Dendritic cell treated with granulocyte-macrophage colony-stimulating factor and Interleukin-4, amounts not matched to agents 40 ng/mL and 50 ng/mL, for 4 days (primary cell): ENCODE measurements at regions not wholly inside any gene's neighbourhood (a gene's known extent, or its start where the extent isn't known, plus 50 kb on each side); places are given as distances from the start of the nearest gene placed in this dataset.
"Not testable (repeated sequence)": the region's sequence is repeated elsewhere in the genome, so short reads cannot be mapped to it uniquely, and the experiment has no call there.

Experiments used
- H3K27ac Mint-ChIP-seq: one replicate; pipeline ENCODE4 v1.8.0; 2022; ENCODE audit warnings: mild to moderate bottlenecking, mixed read lengths
- H3K27me3 Mint-ChIP-seq: one replicate; pipeline ENCODE4 v1.8.0; 2022; ENCODE audit warnings: mild to moderate bottlenecking, mixed read lengths
- H3K36me3 Mint-ChIP-seq: one replicate; pipeline ENCODE4 v1.8.0; 2022; ENCODE audit warnings: low read depth, mixed read lengths
- H3K4me1 Mint-ChIP-seq: one replicate; pipeline ENCODE4 v1.8.0; 2022; ENCODE audit warnings: low read depth, mixed read lengths
- H3K4me3 Mint-ChIP-seq: one replicate; pipeline ENCODE4 v1.8.0; 2022; ENCODE audit warnings: mild to moderate bottlenecking, moderate library complexity, mixed read lengths
- H3K9me3 Mint-ChIP-seq: one replicate; pipeline ENCODE4 v1.8.0; 2022; ENCODE audit warnings: mixed read lengths
- intact Hi-C: fragments of 100-400 bp; cut with micrococcal nuclease; formaldehyde crosslinking; loops from one replicate; pipeline ENCODE4 v1.15.0; 2022

- intact Hi-C loops: no loop called here
- Mint-ChIP-seq H3K9me3 (no peaks in the 10 kb centered on the region), H3K27ac (no peak overlapping the region), H3K27me3 (no peaks in the 10 kb centered on the region), H3K4me1 (no peaks in the 10 kb centered on the region), H3K36me3 (no peaks in the 10 kb centered on the region), H3K4me3 (no peak overlapping the region)
Measured at GRCh38 chr3:181252631-181253030, 263.1 kb upstream of the DNAJC19 start.

GRCh38 chr3:181250714-181251113, 261.2 kb upstream of the DNAJC19 start:
- H3K36me3 Mint-ChIP-seq: no peaks in the 10 kb centered on the region
- H3K9me3 Mint-ChIP-seq: no peaks in the 10 kb centered on the region
- intact Hi-C loops: no loop called here

GRCh38 chr3:181239441-181239840, 249.9 kb upstream of the DNAJC19 start:
- Mint-ChIP-seq H3K4me3 (no peak overlapping the region), H3K27me3 (no peaks in the 10 kb centered on the region), H3K4me1 (no peaks in the 10 kb centered on the region), H3K27ac (no peak overlapping the region), H3K36me3 (no peaks in the 10 kb centered on the region), H3K9me3 (peaks cover 9% of the 10 kb centered on the region)
- intact Hi-C loops: no loop called here

More at GRCh38 chr3:181250714-181251113, 261.2 kb upstream of the DNAJC19 start:
- H3K27me3 Mint-ChIP-seq: no peaks in the 10 kb centered on the region
- H3K4me1 Mint-ChIP-seq: no peaks in the 10 kb centered on the region
- no peak overlapping the region for H3K4me3 Mint-ChIP-seq
- H3K27ac Mint-ChIP-seq: no peak overlapping the region

- Mint-ChIP-seq H3K27me3 (no peaks in the 10 kb centered on the region), H3K36me3 (no peaks in the 10 kb centered on the region), H3K27ac (no peak overlapping the region), H3K4me3 (no peak overlapping the region), H3K9me3 (peaks cover 22% of the 10 kb centered on the region), H3K4me1 (no peaks in the 10 kb centered on the region)
- intact Hi-C loops: no loop called here
Measured at GRCh38 chr3:181230258-181230657, 240.7 kb upstream of the DNAJC19 start.

- no peaks in the 10 kb centered on the region for H3K27me3 Mint-ChIP-seq
- no peaks in the 10 kb centered on the region for H3K4me1 Mint-ChIP-seq
- H3K27ac Mint-ChIP-seq: no peak overlapping the region
- intact Hi-C loops: no loop called here
- no peaks in the 10 kb centered on the region for H3K36me3 Mint-ChIP-seq
- no peaks in the 10 kb centered on the region for H3K9me3 Mint-ChIP-seq
- no peak overlapping the region for H3K4me3 Mint-ChIP-seq
Measured at GRCh38 chr3:181213347-181213746, 223.8 kb upstream of the DNAJC19 start.

GRCh38 chr3:181212271-181212670, 222.7 kb upstream of the DNAJC19 start:
- H3K9me3 Mint-ChIP-seq: no peaks in the 10 kb centered on the region
- no peaks in the 10 kb centered on the region for H3K36me3 Mint-ChIP-seq
- intact Hi-C loops: no loop called here
- no peak overlapping the region for H3K27ac Mint-ChIP-seq
- H3K27me3 Mint-ChIP-seq: no peaks in the 10 kb centered on the region
- no peaks in the 10 kb centered on the region for H3K4me1 Mint-ChIP-seq
- no peak overlapping the region for H3K4me3 Mint-ChIP-seq

- no peak overlapping the region for H3K27ac Mint-ChIP-seq
- H3K27me3 Mint-ChIP-seq: no peaks in the 10 kb centered on the region
- H3K4me1 Mint-ChIP-seq: no peaks in the 10 kb centered on the region
- no peaks in the 10 kb centered on the region for H3K36me3 Mint-ChIP-seq
- H3K4me3 Mint-ChIP-seq: no peak overlapping the region
- intact Hi-C loops: no loop called here
- no peaks in the 10 kb centered on the region for H3K9me3 Mint-ChIP-seq
Measured at GRCh38 chr3:181210275-181210674, 220.7 kb upstream of the DNAJC19 start.

- no peaks in the 10 kb centered on the region for H3K27me3 Mint-ChIP-seq
Measured at GRCh38 chr3:181189556-181189955, 200.0 kb upstream of the DNAJC19 start.

GRCh38 chr3:181183764-181184163, 194.2 kb upstream of the DNAJC19 start:
- H3K27ac Mint-ChIP-seq: no peak overlapping the region
- H3K4me1 Mint-ChIP-seq: no peaks in the 10 kb centered on the region
- intact Hi-C loops: no loop called here
- no peak overlapping the region for H3K4me3 Mint-ChIP-seq
- H3K36me3 Mint-ChIP-seq: no peaks in the 10 kb centered on the region
- H3K27me3 Mint-ChIP-seq: no peaks in the 10 kb centered on the region
- no peaks in the 10 kb centered on the region for H3K9me3 Mint-ChIP-seq

More at GRCh38 chr3:181189556-181189955, 200.0 kb upstream of the DNAJC19 start:
- Mint-ChIP-seq H3K36me3 (no peaks in the 10 kb centered on the region), H3K4me1 (no peaks in the 10 kb centered on the region), H3K4me3 (no peak overlapping the region), H3K9me3 (peaks cover 11% of the 10 kb centered on the region), H3K27ac (no peak overlapping the region)
- intact Hi-C loops: no loop called here

- H3K9me3 Mint-ChIP-seq, H3K4me3 Mint-ChIP-seq, intact Hi-C loops, H3K36me3 Mint-ChIP-seq, H3K4me1 Mint-ChIP-seq, H3K27ac Mint-ChIP-seq, H3K27me3 Mint-ChIP-seq: not testable (repeated sequence)
Measured at GRCh38 chr3:181183057-181183456, 193.5 kb upstream of the DNAJC19 start.

- Mint-ChIP-seq H3K27me3 (no peaks in the 10 kb centered on the region), H3K4me1 (no peaks in the 10 kb centered on the region), H3K27ac (no peak overlapping the region), H3K9me3 (no peaks in the 10 kb centered on the region), H3K36me3 (no peaks in the 10 kb centered on the region), H3K4me3 (no peak overlapping the region)
- intact Hi-C loops: loop anchor here (10.0 kb wide), 1 partner anchor 1254 kb away; no protein-coding TSS in a partner anchor
Measured at GRCh38 chr3:181178991-181179390, 189.5 kb upstream of the DNAJC19 start.

GRCh38 chr3:181176601-181177000, 187.1 kb upstream of the DNAJC19 start:
- Mint-ChIP-seq H3K36me3 (no peaks in the 10 kb centered on the region), H3K27ac (no peak overlapping the region), H3K4me1 (no peaks in the 10 kb centered on the region), H3K27me3 (no peaks in the 10 kb centered on the region), H3K9me3 (no peaks in the 10 kb centered on the region), H3K4me3 (no peak overlapping the region)
- intact Hi-C loops: loop anchor here (10.0 kb wide), 1 partner anchor 1252 kb away; no protein-coding TSS in a partner anchor

- Mint-ChIP-seq H3K27ac (no peak overlapping the region), H3K36me3 (no peaks in the 10 kb centered on the region), H3K9me3 (no peaks in the 10 kb centered on the region), H3K4me1 (no peaks in the 10 kb centered on the region), H3K4me3 (no peak overlapping the region), H3K27me3 (no peaks in the 10 kb centered on the region)
- intact Hi-C loops: loop anchor here (10.0 kb wide), 1 partner anchor 1250 kb away; no protein-coding TSS in a partner anchor
Measured at GRCh38 chr3:181174676-181175233, 185.2 kb upstream of the DNAJC19 start.

- H3K27me3 Mint-ChIP-seq: no peaks in the 10 kb centered on the region
- H3K4me1 Mint-ChIP-seq: no peaks in the 10 kb centered on the region
- no peak overlapping the region for H3K4me3 Mint-ChIP-seq
- H3K27ac Mint-ChIP-seq: no peak overlapping the region
- no peaks in the 10 kb centered on the region for H3K36me3 Mint-ChIP-seq
- H3K9me3 Mint-ChIP-seq: no peaks in the 10 kb centered on the region
- intact Hi-C loops: loop anchor here (10.0 kb wide), 1 partner anchor 1249 kb away; no protein-coding TSS in a partner anchor
Measured at GRCh38 chr3:181174022-181174421, 184.5 kb upstream of the DNAJC19 start.

- intact Hi-C loops: loop anchor here (10.0 kb wide), 1 partner anchor 1248 kb away; no protein-coding TSS in a partner anchor
- Mint-ChIP-seq H3K4me3 (no peak overlapping the region), H3K27ac (no peak overlapping the region)
Measured at GRCh38 chr3:181173227-181173626, 183.7 kb upstream of the DNAJC19 start.

More at GRCh38 chr3:181173227-181173626, 183.7 kb upstream of the DNAJC19 start:
- H3K36me3 Mint-ChIP-seq: no peaks in the 10 kb centered on the region
- no peaks in the 10 kb centered on the region for H3K9me3 Mint-ChIP-seq
- no peaks in the 10 kb centered on the region for H3K4me1 Mint-ChIP-seq
- H3K27me3 Mint-ChIP-seq: no peaks in the 10 kb centered on the region
